ENCODE measurements at regions not wholly inside any gene's neighbourhood (a gene's known extent, or its start where the extent isn't known, plus 50 kb on each side); places are given as distances from the start of the nearest gene placed in this dataset.

DNA sequence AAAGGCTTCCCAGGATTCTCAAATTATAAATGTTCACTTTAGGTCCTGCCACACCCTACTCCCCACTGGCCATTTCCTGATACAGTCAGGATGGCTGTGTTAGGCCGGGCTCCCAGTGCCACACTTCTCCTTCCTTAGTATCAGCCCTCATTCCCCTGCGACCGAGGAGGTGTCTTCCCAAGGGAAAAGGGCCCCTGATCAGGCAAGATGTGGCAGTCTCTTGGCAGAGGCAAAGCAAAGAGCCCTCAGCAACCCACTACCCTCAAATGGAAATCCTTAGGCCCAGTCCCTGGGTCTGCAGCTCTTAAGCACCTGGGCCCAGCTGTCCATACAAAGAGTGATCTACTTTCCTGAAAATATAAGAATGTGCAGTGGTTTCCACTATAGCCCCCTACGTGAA, 96.5 kb upstream of the VASH1 start:
- TF ChIP-seq, protein P1, sequence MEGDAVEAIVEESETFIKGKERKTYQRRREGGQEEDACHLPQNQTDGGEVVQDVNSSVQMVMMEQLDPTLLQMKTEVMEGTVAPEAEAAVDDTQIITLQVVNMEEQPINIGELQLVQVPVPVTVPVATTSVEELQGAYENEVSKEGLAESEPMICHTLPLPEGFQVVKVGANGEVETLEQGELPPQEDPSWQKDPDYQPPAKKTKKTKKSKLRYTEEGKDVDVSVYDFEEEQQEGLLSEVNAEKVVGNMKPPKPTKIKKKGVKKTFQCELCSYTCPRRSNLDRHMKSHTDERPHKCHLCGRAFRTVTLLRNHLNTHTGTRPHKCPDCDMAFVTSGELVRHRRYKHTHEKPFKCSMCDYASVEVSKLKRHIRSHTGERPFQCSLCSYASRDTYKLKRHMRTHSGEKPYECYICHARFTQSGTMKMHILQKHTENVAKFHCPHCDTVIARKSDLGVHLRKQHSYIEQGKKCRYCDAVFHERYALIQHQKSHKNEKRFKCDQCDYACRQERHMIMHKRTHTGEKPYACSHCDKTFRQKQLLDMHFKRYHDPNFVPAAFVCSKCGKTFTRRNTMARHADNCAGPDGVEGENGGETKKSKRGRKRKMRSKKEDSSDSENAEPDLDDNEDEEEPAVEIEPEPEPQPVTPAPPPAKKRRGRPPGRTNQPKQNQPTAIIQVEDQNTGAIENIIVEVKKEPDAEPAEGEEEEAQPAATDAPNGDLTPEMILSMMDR (conservative IDR thresholded peaks at IDR 0.05 in 1 of 2, IDR thresholded peaks at IDR 0.05 in 1 of 2; ENCODE audit: low read depth in 1 of 2, low read length in 2 of 2) = no peak
- no peak for TF ChIP-seq EZH2 (IDR thresholded peaks at IDR 0.05; ENCODE audit: low read length, missing control alignments)

Measured in fibroblast of lung (primary cell).